Activated naive CD4-positive, alpha-beta T cell treated with anti-CD3 and anti-CD28 coated beads, Interleukin-2, amount 10 ng/mL, durations not matched to agents 7 days and 5 days (primary cell): ENCODE measurements at regions not wholly inside any gene's neighbourhood (a gene's known extent, or its start where the extent isn't known, plus 50 kb on each side); places are given as distances from the start of the nearest gene placed in this dataset.
"Not testable (repeated sequence)": the region's sequence is repeated elsewhere in the genome, so short reads cannot be mapped to it uniquely, and the experiment has no call there.

Experiments used
- CTCF ChIA-PET: fragments of 350-600 bp; sonication (Branson Sonifier 250); formaldehyde crosslinking; loops from one replicate; lab custom pipeline; 2021; ENCODE audit warnings: antibody characterized with exemption; lab: Charles Lee
- DNase-seq: peaks from one replicate; pipeline ENCODE4 v3.0.0-alpha.2; 2020
- H3K27ac Mint-ChIP-seq: one replicate; pipeline ENCODE4 v1.8.0; 2021; ENCODE audit warnings: mild to moderate bottlenecking, moderate library complexity, mixed read lengths
- H3K27me3 Mint-ChIP-seq: one replicate; pipeline ENCODE4 v1.8.0; 2021; ENCODE audit warnings: mild to moderate bottlenecking, mixed read lengths
- H3K36me3 Mint-ChIP-seq: one replicate; pipeline ENCODE4 v1.8.0; 2021; ENCODE audit warnings: mixed read lengths
- H3K4me1 Mint-ChIP-seq: one replicate; pipeline ENCODE4 v1.8.0; 2021; ENCODE audit warnings: mixed read lengths
- H3K4me3 Mint-ChIP-seq: one replicate; pipeline ENCODE4 v1.8.0; 2021; ENCODE audit warnings: mild to moderate bottlenecking, moderate library complexity, mixed read lengths
- H3K9me3 Mint-ChIP-seq: one replicate; pipeline ENCODE4 v1.8.0; 2021; ENCODE audit warnings: mixed read lengths

DNA sequence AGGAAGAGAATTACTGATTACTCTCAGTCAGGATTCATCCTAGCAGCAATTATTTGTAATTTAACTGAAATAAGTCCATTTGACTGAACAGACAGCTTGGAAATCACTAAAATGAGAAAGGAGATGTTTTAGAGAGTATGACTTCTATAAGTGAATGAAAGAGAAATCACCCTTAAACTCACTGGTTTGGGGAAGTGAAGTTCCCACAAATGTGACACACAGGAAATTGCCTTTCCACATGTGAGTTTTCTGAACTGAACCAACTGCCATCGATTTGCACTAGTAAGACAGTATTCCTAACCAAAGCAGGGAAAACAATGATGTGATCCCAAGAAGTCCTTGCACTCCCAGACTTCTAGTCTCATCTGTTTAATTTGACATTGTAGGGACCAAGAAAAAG, 110.5 kb downstream of the FAM72C start:
- CTCF ChIA-PET, H3K36me3 Mint-ChIP-seq, H3K27me3 Mint-ChIP-seq, H3K4me1 Mint-ChIP-seq, H3K9me3 Mint-ChIP-seq, DNase-seq, H3K27ac Mint-ChIP-seq, H3K4me3 Mint-ChIP-seq: not testable (repeated sequence)

DNA sequence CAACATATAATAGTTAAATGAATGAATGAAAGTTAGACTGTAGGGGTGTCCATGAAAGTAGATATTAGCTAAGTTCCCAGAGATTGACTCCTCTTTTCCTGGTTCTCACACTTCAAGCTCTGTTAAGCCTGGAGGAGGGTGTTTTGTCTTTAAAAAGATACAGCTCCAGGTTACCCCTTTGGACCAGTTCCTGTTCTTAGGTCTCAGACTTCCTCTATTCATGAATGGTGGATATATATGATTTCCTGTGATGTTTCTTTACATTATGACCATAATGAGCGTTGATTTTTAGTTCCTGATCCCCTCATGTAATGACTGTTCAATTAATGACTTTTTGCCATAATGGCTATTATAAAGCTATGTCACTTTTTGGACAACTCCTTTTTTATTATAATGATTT, 115.9 kb downstream of the FAM72C start:
- DNase-seq, CTCF ChIA-PET, H3K4me1 Mint-ChIP-seq, H3K27me3 Mint-ChIP-seq, H3K36me3 Mint-ChIP-seq, H3K4me3 Mint-ChIP-seq, H3K27ac Mint-ChIP-seq, H3K9me3 Mint-ChIP-seq: not testable (repeated sequence)

DNA sequence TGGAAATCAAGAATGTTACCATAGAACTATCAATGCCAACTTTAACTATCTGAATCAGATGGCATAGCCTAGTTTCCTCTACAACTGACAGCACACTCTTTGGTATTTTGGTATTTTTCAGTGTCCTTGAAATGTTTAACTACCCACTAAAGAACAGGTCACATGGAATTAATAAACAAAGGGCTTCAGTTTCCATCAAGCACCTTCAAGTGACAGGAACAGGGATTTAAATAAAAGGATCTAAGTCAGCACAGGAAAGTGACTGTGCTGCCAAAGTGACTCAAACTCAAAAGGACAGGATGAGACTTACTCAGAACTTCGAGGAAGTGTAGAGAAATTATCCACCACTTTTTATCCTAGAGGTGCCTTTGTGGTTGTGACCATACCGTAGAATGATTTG, 117.7 kb downstream of the FAM72C start:
- DNase-seq, H3K4me1 Mint-ChIP-seq, H3K4me3 Mint-ChIP-seq, H3K27ac Mint-ChIP-seq, CTCF ChIA-PET, H3K36me3 Mint-ChIP-seq, H3K27me3 Mint-ChIP-seq, H3K9me3 Mint-ChIP-seq: not testable (repeated sequence)

DNA sequence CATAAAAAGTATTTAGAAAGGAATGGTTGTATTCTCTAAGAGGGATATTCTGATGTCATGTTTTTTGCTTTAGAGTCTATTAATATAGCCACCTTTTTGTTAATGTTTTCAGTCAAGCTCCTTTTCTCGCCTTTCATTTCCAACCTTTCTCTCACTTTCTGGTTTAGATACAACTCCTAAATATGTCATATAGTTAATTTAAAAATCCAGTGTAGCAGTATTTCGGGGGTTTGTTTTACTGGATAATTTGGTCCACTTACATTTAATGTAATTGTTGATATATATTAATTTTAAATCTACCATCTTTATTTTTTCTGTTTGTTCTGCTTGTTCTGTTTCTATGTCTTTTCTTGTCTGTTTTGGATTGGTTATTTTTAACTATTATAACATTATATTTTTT, 121.1 kb downstream of the FAM72C start:
- H3K4me1 Mint-ChIP-seq, H3K9me3 Mint-ChIP-seq, H3K36me3 Mint-ChIP-seq, CTCF ChIA-PET, DNase-seq, H3K27me3 Mint-ChIP-seq, H3K4me3 Mint-ChIP-seq, H3K27ac Mint-ChIP-seq: not testable (repeated sequence)

DNA sequence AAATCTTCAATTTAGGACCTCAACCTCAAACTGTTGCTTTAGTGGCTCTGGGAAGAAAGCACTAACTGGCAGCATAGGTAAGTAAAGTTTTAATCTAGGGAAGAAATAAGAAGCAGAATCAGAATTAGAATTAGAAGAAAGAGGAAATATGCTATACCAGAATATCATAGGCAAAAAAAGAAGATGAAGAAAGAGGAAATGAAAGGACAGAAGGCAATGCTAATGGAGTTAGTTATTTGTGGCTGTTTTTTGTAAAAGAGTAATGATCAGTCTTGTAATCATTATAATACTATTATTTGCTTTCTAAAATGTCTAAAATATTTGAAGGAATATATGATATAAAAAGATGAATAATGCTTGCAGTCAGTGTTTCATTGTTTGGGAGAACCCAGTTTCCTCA, 122.9 kb downstream of the FAM72C start:
- CTCF ChIA-PET, H3K27me3 Mint-ChIP-seq, H3K4me3 Mint-ChIP-seq, H3K4me1 Mint-ChIP-seq, H3K27ac Mint-ChIP-seq, H3K9me3 Mint-ChIP-seq, DNase-seq, H3K36me3 Mint-ChIP-seq: not testable (repeated sequence)

DNA sequence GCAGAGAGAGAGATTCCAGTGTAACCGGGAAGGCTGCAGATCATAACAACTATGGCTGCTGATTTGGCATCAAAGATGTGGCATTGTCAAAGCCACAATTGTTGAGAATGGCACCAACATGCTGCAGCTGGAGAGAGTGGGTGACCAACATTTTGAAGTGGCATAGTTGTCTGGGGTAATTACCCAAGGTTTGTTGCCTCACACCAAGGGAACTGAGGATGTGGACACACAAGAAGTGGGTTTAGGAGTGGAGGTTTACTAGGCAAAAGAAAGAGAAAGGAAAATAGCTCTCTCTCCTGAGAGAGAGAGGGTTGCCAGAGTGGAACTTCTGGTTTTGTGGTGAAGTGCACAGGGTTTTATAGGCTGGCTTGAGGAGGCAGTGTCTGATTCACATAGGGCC, 126.6 kb downstream of the FAM72C start:
- CTCF ChIA-PET, H3K9me3 Mint-ChIP-seq, H3K27ac Mint-ChIP-seq, DNase-seq, H3K4me1 Mint-ChIP-seq, H3K36me3 Mint-ChIP-seq, H3K4me3 Mint-ChIP-seq, H3K27me3 Mint-ChIP-seq: not testable (repeated sequence)

DNA sequence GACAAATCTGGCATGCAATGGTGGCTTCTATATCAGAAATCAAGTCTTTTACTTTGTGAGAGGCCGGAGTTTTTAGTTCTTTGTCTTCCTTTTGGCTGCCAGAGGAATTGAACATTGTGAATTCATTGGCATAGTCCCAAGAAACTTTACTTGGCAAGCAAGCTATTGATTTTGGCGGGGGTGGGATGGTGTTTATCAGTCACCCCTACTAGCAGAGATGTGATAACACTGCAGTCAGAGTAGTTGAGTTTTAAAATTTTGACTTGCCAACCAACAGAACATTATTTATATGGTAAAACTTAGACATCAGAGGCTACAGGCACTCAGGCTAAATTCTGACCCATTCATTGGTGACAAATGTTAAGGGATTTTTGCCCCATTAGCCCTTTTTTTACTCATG, 129.7 kb downstream of the FAM72C start:
- H3K27ac Mint-ChIP-seq, H3K4me1 Mint-ChIP-seq: not testable (repeated sequence)
- peaks cover 22% of the 10 kb centered on the region for H3K27me3 Mint-ChIP-seq

DNA sequence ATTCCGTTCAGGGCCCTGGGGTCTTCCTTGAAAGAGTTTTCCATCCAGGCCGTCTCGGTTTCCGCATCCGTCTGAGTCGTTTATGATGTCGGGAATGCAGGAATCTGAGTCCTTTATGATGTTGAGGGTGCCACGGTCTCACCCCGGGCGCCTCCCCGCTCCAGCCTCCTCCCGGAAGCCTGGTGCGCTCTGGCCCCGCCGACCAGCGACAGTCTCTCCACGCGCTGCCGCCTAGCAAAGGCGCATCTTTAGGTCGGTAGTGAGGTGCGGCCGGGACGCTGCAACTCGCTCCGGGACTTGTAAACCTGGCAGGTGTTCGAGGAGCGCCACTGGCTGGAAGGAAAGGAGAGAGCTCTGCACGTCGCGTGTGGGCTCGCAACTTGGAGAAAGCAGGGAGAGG, 132.6 kb downstream of the FAM72C start:
- DNase-seq, H3K4me3 Mint-ChIP-seq, H3K9me3 Mint-ChIP-seq, H3K4me1 Mint-ChIP-seq, H3K27ac Mint-ChIP-seq, H3K36me3 Mint-ChIP-seq, CTCF ChIA-PET: not testable (repeated sequence)
- peaks cover 22% of the 10 kb centered on the region for H3K27me3 Mint-ChIP-seq

More for the DNA sequence above, 129.7 kb downstream of the FAM72C start:
- DNase-seq, H3K36me3 Mint-ChIP-seq, CTCF ChIA-PET, H3K9me3 Mint-ChIP-seq, H3K4me3 Mint-ChIP-seq: not testable (repeated sequence)

DNA sequence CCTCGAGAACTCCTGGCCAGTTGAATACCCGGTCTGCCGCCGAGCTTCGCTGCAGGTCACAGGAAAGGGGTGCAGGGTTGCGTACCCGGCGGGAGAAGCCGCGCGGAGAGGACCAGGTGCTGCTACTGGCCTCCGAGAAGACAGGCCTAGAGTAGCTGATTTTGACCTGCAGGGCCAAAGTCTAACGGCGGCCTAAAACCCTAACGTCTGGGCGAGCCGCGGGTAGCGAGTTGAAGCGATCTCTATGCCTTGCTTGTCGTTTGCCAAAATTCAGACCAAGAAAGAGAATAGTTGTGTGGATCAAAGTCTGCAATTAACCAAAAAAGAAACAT, 133.2 kb downstream of the FAM72C start:
- CTCF ChIA-PET, DNase-seq, H3K9me3 Mint-ChIP-seq, H3K27ac Mint-ChIP-seq, H3K4me1 Mint-ChIP-seq, H3K4me3 Mint-ChIP-seq, H3K36me3 Mint-ChIP-seq: not testable (repeated sequence)
- H3K27me3 Mint-ChIP-seq, result peaks cover 22% of the 10 kb centered on the region

DNA sequence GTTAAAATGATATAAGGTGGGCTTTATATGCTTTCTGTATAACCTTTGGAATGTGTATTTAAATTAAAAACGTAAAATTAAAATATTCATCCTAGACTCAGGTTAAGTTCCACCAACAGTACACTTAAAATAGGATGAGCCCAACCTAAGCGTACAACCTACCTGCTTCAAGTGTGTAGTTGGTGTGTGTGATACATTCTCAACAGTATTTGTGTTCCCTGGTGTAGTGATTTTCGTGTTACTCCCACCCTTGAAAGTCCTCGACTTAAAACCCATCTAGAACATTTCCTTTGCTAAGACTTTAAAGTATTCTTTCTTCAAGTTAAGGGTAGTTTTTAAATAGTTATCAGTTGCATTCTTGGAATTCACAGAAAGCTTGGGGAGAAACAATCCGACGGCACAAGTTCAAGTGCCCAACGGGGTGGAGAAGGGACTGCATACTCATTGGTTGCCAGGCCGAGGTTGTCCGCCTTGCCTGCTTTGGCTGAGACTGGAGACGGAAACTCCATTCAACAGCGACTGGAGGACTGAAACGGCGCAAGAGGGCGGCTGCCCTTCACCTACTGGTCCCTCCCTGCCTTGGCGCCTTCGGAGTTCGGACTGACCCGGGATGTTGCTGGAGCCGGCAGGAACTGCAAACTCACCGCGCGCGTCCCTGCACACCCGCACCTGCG, 133.7 kb downstream of the FAM72C start:
- H3K27me3 Mint-ChIP-seq, result peaks cover 22% of the 10 kb centered on the region
- H3K4me3 Mint-ChIP-seq, H3K4me1 Mint-ChIP-seq, H3K27ac Mint-ChIP-seq, CTCF ChIA-PET, H3K36me3 Mint-ChIP-seq, H3K9me3 Mint-ChIP-seq, DNase-seq: not testable (repeated sequence)

DNA sequence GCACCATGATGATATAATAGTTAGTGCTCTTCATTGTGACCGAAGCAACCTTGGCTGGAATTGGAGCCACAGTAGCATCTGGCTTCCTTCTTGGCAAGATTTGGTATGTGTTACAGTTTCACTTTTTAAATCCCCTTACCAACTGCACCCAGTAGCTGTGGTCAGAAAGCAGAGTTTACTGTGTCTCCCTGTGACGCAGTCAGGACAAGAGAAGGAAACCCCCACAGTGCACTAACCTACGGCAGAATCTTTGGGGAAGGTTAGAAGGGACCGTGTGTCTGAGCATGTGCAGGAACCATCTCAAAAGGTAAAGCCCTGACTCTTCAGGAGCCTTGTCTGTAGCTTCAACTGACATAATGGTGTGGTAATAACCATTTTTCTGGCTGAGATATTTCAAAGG, 138.4 kb downstream of the FAM72C start:
- H3K27ac Mint-ChIP-seq, DNase-seq, H3K4me1 Mint-ChIP-seq, H3K9me3 Mint-ChIP-seq, CTCF ChIA-PET, H3K4me3 Mint-ChIP-seq, H3K36me3 Mint-ChIP-seq: not testable (repeated sequence)
- peaks cover 15% of the 10 kb centered on the region for H3K27me3 Mint-ChIP-seq

DNA sequence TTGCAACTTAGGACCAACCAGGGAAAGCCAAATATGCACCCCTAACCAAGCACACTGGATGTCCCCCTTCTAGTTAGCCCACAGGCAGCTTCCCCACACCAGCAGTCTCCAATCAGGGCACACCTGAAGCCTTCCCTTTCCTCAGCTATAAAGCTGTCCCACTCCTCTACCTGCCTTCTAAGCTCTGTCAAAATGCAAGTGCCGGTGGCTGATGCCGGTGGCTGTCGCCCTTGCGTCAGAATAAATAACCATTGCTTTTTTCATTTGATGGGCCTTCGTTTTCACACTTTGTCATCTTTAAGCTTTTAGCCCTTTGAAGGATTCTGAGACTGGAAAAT, 139.4 kb downstream of the FAM72C start:
- H3K4me3 Mint-ChIP-seq, DNase-seq, H3K27ac Mint-ChIP-seq, H3K27me3 Mint-ChIP-seq, CTCF ChIA-PET, H3K9me3 Mint-ChIP-seq, H3K4me1 Mint-ChIP-seq, H3K36me3 Mint-ChIP-seq: not testable (repeated sequence)

DNA sequence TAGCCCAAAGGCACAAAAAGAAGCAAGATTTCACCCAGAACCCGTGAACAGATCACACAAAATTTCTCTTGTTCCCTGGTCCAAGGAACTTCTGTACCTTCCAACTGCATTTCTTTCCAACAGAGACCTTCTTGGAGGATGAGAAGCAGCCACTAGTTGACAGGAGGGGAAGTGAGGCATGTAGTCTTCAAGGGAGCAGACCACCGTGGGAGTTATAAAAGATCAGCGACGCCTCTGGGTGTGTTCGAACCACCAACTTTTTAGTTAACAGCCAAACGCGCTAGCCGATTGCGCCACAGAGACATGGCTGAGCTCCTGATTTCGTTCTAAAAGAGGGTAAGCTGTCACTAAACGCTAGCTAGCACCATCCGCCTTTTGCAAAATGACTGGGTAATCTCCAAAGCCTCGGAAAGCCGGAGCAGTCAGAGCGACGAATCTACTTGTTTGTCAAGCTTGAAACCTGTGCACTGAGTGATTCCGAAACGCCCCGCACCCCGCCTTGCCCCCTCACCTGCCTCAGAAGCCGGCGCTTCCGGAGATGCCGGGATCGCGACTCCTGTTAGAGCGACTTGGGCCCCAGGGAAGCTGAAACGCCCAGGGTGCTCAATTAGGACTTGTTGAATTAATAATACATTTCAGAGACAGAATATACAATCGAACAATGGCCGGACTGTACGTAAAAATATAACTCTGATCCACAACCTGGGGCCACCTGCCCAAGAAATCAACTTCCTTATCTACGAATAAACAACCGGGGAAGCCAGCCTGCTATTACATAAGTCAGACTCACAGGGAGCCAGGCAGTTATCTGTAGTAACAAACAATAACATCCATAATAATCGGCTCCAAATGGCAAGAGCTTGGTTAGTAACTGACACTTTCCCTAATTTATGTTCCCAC, 140.1 kb downstream of the FAM72C start:
- H3K27me3 Mint-ChIP-seq, CTCF ChIA-PET, H3K4me3 Mint-ChIP-seq, H3K36me3 Mint-ChIP-seq, DNase-seq, H3K9me3 Mint-ChIP-seq, H3K4me1 Mint-ChIP-seq, H3K27ac Mint-ChIP-seq: not testable (repeated sequence)

DNA sequence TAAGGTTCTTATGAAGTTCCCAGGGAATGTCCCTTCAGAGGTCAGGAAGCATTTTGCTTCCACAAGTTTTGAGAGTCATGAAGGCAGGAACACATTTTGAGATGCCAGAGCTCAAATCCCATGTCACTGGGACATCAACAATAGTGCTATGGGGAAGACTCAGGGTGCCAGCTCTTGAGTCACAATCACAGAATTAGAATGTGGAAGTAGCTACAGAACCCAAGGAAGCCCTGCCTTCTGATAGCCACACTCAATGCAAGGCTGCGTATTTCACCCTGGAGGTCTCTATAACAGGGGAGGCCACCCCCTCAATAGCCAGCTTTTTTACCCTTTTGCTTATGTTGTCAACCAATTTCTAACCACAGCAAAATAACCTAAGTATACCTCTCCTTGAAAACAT, 145.6 kb downstream of the FAM72C start:
- H3K4me1 Mint-ChIP-seq, CTCF ChIA-PET, H3K27me3 Mint-ChIP-seq, DNase-seq, H3K9me3 Mint-ChIP-seq, H3K36me3 Mint-ChIP-seq, H3K4me3 Mint-ChIP-seq, H3K27ac Mint-ChIP-seq: not testable (repeated sequence)

DNA sequence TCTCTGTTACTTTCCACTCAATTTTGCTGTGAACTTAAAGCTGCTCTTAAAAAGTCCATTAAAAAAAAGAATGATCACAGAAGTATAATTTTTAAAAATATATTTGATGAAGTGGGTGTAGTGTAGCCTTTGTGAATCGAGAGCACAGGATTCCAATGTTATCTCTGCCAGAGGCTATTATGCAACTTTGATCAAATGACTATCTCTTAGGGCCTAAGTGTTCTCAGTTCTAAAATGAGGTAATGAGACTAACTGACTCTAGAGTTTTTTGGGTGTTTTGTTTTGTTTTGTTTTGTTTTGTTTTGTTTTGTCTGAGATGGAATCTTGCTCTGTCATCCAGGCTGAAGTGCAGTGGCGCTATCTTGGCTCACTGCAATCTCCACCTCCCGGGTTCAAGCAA, 147.5 kb downstream of the FAM72C start:
- H3K4me1 Mint-ChIP-seq, CTCF ChIA-PET, H3K9me3 Mint-ChIP-seq, H3K36me3 Mint-ChIP-seq, H3K27ac Mint-ChIP-seq, DNase-seq, H3K27me3 Mint-ChIP-seq, H3K4me3 Mint-ChIP-seq: not testable (repeated sequence)
